ENCODE measurements at regions not wholly inside any gene's neighbourhood (a gene's known extent, or its start where the extent isn't known, plus 50 kb on each side); places are given as distances from the start of the nearest gene placed in this dataset.

GRCh38 chr20:21809961-21810523, 104.6 kb downstream of the PAX1 start:
- H3K4me1 ChIP-seq (ENCODE audit: insufficient read depth, insufficient read length) = no peaks in the 10 kb centered on the region
- no peak for DNase-seq (ENCODE audit: low read depth, low spot score)
- no peaks in the 10 kb centered on the region for H3K9me3 ChIP-seq (ENCODE audit: insufficient read depth, low read length)
- TF ChIP-seq ZNF274 (IDR thresholded peaks at IDR 0.05; ENCODE audit: low read depth, low read length) = no peak
- no peak for TF ChIP-seq YY1 (IDR thresholded peaks at IDR 0.05; ENCODE audit: insufficient read depth, insufficient read length)
- TF ChIP-seq SUZ12 (IDR thresholded peaks at IDR 0.05; ENCODE audit: extremely low read depth, insufficient read depth, insufficient read length) = no peak
- H3K4me3 ChIP-seq (ENCODE audit: insufficient read length, low read depth) = no peak overlapping the region
- H3K9ac ChIP-seq (ENCODE audit: insufficient read length, low read depth) = no peak overlapping the region
- no peaks in the 10 kb centered on the region for H3K27me3 ChIP-seq (ENCODE audit: insufficient read depth, insufficient read length)
- no peaks in the 10 kb centered on the region for H3K36me3 ChIP-seq (ENCODE audit: insufficient read depth, insufficient read length, low read length)

- Histone ChIP-seq H3K4me1 (ENCODE audit: insufficient read depth, insufficient read length) (no peaks in the 10 kb centered on the region), H3K4me3 (ENCODE audit: insufficient read length, low read depth) (no peak overlapping the region), H3K36me3 (ENCODE audit: insufficient read depth, insufficient read length, low read length) (no peaks in the 10 kb centered on the region), H3K27me3 (ENCODE audit: insufficient read depth, insufficient read length) (no peaks in the 10 kb centered on the region), H3K9ac (ENCODE audit: insufficient read length, low read depth) (no peak overlapping the region), H3K9me3 (ENCODE audit: insufficient read depth, low read length) (no peaks in the 10 kb centered on the region)
- TF ChIP-seq SUZ12 (IDR thresholded peaks at IDR 0.05; ENCODE audit: extremely low read depth, insufficient read depth, insufficient read length) (no peak), YY1 (IDR thresholded peaks at IDR 0.05; ENCODE audit: insufficient read depth, insufficient read length) (no peak), ZNF274 (IDR thresholded peaks at IDR 0.05; ENCODE audit: low read depth, low read length) (no peak)
- peak; percentile 35 for DNase-seq (ENCODE audit: low read depth, low spot score)
These were observed 103.6 kb downstream of the PAX1 start for GRCh38 chr20:21808863-21809664.

GRCh38 chr20:21808139-21808538, 102.7 kb downstream of the PAX1 start:
- no peak overlapping the region for H3K4me3 ChIP-seq (ENCODE audit: insufficient read length, low read depth)
- TF ChIP-seq ZNF274 (IDR thresholded peaks at IDR 0.05; ENCODE audit: low read depth, low read length) (no peak), SUZ12 (IDR thresholded peaks at IDR 0.05; ENCODE audit: extremely low read depth, insufficient read depth, insufficient read length) (no peak), YY1 (IDR thresholded peaks at IDR 0.05; ENCODE audit: insufficient read depth, insufficient read length) (no peak)
- no peaks in the 10 kb centered on the region for H3K4me1 ChIP-seq (ENCODE audit: insufficient read depth, insufficient read length)
- no peaks in the 10 kb centered on the region for H3K36me3 ChIP-seq (ENCODE audit: insufficient read depth, insufficient read length, low read length)
- no peak overlapping the region for H3K9ac ChIP-seq (ENCODE audit: insufficient read length, low read depth)
- DNase-seq (ENCODE audit: low read depth, low spot score) = no peak
- H3K9me3 ChIP-seq (ENCODE audit: insufficient read depth, low read length) = no peaks in the 10 kb centered on the region
- H3K27me3 ChIP-seq (ENCODE audit: insufficient read depth, insufficient read length) = no peaks in the 10 kb centered on the region

- Histone ChIP-seq H3K9ac (ENCODE audit: insufficient read length, low read depth) (no peak overlapping the region), H3K27me3 (ENCODE audit: insufficient read depth, insufficient read length) (no peaks in the 10 kb centered on the region), H3K36me3 (ENCODE audit: insufficient read depth, insufficient read length, low read length) (no peaks in the 10 kb centered on the region), H3K9me3 (ENCODE audit: insufficient read depth, low read length) (no peaks in the 10 kb centered on the region), H3K4me1 (ENCODE audit: insufficient read depth, insufficient read length) (no peaks in the 10 kb centered on the region), H3K4me3 (ENCODE audit: insufficient read length, low read depth) (no peak overlapping the region)
- TF ChIP-seq ZNF274 (IDR thresholded peaks at IDR 0.05; ENCODE audit: low read depth, low read length) (no peak), SUZ12 (IDR thresholded peaks at IDR 0.05; ENCODE audit: extremely low read depth, insufficient read depth, insufficient read length) (no peak), YY1 (IDR thresholded peaks at IDR 0.05; ENCODE audit: insufficient read depth, insufficient read length) (no peak)
- DNase-seq (ENCODE audit: low read depth, low spot score) = no peak
These were observed 99.3 kb downstream of the PAX1 start for GRCh38 chr20:21804802-21805201.

GRCh38 chr20:21801193-21801592, 95.7 kb downstream of the PAX1 start:
- no peak for DNase-seq (ENCODE audit: low read depth, low spot score)
- H3K36me3 ChIP-seq (ENCODE audit: insufficient read depth, insufficient read length, low read length) = no peaks in the 10 kb centered on the region
- H3K4me1 ChIP-seq (ENCODE audit: insufficient read depth, insufficient read length) = no peaks in the 10 kb centered on the region
- H3K9ac ChIP-seq (ENCODE audit: insufficient read length, low read depth) = no peak overlapping the region
- no peaks in the 10 kb centered on the region for H3K27me3 ChIP-seq (ENCODE audit: insufficient read depth, insufficient read length)
- H3K9me3 ChIP-seq (ENCODE audit: insufficient read depth, low read length) = no peaks in the 10 kb centered on the region
- no peak for TF ChIP-seq SUZ12 (IDR thresholded peaks at IDR 0.05; ENCODE audit: extremely low read depth, insufficient read depth, insufficient read length)
- no peak for TF ChIP-seq YY1 (IDR thresholded peaks at IDR 0.05; ENCODE audit: insufficient read depth, insufficient read length)
- no peak overlapping the region for H3K4me3 ChIP-seq (ENCODE audit: insufficient read length, low read depth)

- Histone ChIP-seq H3K9me3 (ENCODE audit: insufficient read depth, low read length) (no peaks in the 10 kb centered on the region), H3K27me3 (ENCODE audit: insufficient read depth, insufficient read length) (no peaks in the 10 kb centered on the region), H3K4me3 (ENCODE audit: insufficient read length, low read depth) (no peak overlapping the region), H3K36me3 (ENCODE audit: insufficient read depth, insufficient read length, low read length) (no peaks in the 10 kb centered on the region), H3K4me1 (ENCODE audit: insufficient read depth, insufficient read length) (no peaks in the 10 kb centered on the region), H3K9ac (ENCODE audit: insufficient read length, low read depth) (no peak overlapping the region)
- DNase-seq (ENCODE audit: low read depth, low spot score) = no peak
- TF ChIP-seq SUZ12 (IDR thresholded peaks at IDR 0.05; ENCODE audit: extremely low read depth, insufficient read depth, insufficient read length) = no peak
These were observed 92.9 kb downstream of the PAX1 start for GRCh38 chr20:21798384-21798783.

- no peak for DNase-seq (ENCODE audit: low read depth, low spot score)
- no peak overlapping the region for H3K9ac ChIP-seq (ENCODE audit: insufficient read length, low read depth)
- H3K27me3 ChIP-seq (ENCODE audit: insufficient read depth, insufficient read length) = no peaks in the 10 kb centered on the region
- TF ChIP-seq YY1 (IDR thresholded peaks at IDR 0.05; ENCODE audit: insufficient read depth, insufficient read length) (no peak), ZNF274 (IDR thresholded peaks at IDR 0.05; ENCODE audit: low read depth, low read length) (no peak), SUZ12 (IDR thresholded peaks at IDR 0.05; ENCODE audit: extremely low read depth, insufficient read depth, insufficient read length) (no peak)
- no peak overlapping the region for H3K4me3 ChIP-seq (ENCODE audit: insufficient read length, low read depth)
- H3K36me3 ChIP-seq (ENCODE audit: insufficient read depth, insufficient read length, low read length) = no peaks in the 10 kb centered on the region
- no peaks in the 10 kb centered on the region for H3K4me1 ChIP-seq (ENCODE audit: insufficient read depth, insufficient read length)
- H3K9me3 ChIP-seq (ENCODE audit: insufficient read depth, low read length) = no peaks in the 10 kb centered on the region
These were observed 90.6 kb downstream of the PAX1 start for GRCh38 chr20:21796059-21796458.
